MM.1S (cell line): ENCODE measurements at regions not wholly inside any gene's neighbourhood (a gene's known extent, or its start where the extent isn't known, plus 50 kb on each side); places are given as distances from the start of the nearest gene placed in this dataset.

Experiments used
- CTCF ChIP-seq: fragments of 300-600 bp; sonication (generic); IDR thresholded peaks from 2 replicates; pipeline ENCODE4 v1.5.1; 2016; ENCODE audit warnings: antibody characterized with exemption, low read length, mixed read lengths
- EZH2 ChIP-seq: fragments of 300-600 bp; sonication (generic); optimal IDR thresholded peaks from 2 replicates; pipeline ENCODE3; 2017; ENCODE audit warnings: low read depth, mild to moderate bottlenecking, antibody characterized with exemption, low read length, mixed read lengths

GRCh38 chr18:57218281-57218680 is 71.4 kb downstream of the BOD1L2 start:
- TF ChIP-seq CTCF (no peak), EZH2 (no peak)
